HG02943 (cell line): ENCODE measurements at regions not wholly inside any gene's neighbourhood (a gene's known extent, or its start where the extent isn't known, plus 50 kb on each side); places are given as distances from the start of the nearest gene placed in this dataset.

Source experiments
- ATAC-seq: cut with Tn5 transposase; IDR thresholded peaks from one replicate; pipeline ENCODE4 v1.9.1; 2021; ENCODE audit warnings: mild to moderate bottlenecking, low read depth, moderate library complexity; ENCODE audit not compliant: unreplicated experiment

GRCh38 chr10:131478377-131478989 lies 167.0 kb upstream of the TCERG1L start:
- ATAC-seq, result no peak

DNA sequence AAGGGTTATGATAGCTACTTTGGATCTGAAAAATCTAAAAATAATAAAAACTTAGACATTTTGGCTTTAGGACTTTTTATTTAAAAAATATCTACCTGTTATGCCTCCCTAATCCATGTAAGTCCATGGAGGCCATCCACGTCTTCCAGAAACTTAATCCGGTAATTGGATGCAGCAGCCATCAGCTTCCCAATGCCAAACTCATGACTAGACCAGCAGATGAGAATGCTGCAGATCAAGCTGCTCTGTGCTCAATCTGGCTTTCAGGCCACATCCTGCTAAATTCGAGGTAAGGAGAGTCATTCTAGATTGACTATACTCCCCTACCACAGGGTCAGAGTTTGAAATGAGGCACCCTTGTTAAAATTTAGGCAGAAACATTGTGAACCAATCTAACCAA lies 168.5 kb upstream of the TCERG1L start:
- no peak for ATAC-seq

DNA sequence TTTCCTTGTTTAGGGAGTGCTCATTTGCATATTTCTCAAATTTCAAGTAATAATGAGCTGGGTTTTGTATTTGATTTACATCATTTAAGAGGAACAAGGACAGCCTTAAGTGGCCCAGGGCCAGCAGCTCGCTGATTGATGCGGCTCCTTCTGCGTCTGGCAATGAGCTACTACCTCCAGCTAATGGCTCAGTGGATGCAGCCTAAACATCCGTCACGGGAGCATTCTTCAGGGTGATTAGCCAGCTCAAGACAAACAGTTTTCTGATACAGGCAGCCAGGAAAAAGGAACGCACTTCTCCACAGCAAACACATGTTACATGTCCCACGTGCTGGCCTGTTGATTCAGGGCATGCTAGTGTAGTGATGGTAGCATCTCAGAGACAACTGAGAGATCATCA lies 169.3 kb upstream of the TCERG1L start:
- ATAC-seq, result no peak

GRCh38 chr10:131485732-131486131 lies 174.2 kb upstream of the TCERG1L start:
- no peak for ATAC-seq

DNA sequence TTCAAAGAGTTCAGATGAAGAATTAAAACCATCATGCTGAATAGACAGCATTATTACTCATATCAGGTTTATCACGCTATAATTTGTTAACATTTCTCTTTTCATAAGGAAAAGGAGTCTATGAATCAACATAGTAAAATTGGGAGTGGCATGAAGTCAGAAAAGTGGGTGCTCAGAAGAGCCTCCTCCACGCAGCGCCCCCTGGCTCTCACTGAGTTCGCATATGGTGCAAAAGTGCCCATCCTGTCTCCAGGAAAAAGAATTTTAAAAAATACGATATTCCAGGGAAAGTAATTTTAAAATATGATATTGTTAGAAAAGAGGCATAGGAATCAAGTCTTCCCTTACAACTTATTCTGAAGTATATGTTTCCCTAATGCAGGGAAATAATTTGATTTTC lies 176.3 kb upstream of the TCERG1L start:
- ATAC-seq, result no peak

GRCh38 chr10:131490991-131491594 lies 179.6 kb upstream of the TCERG1L start:
- no peak for ATAC-seq

DNA sequence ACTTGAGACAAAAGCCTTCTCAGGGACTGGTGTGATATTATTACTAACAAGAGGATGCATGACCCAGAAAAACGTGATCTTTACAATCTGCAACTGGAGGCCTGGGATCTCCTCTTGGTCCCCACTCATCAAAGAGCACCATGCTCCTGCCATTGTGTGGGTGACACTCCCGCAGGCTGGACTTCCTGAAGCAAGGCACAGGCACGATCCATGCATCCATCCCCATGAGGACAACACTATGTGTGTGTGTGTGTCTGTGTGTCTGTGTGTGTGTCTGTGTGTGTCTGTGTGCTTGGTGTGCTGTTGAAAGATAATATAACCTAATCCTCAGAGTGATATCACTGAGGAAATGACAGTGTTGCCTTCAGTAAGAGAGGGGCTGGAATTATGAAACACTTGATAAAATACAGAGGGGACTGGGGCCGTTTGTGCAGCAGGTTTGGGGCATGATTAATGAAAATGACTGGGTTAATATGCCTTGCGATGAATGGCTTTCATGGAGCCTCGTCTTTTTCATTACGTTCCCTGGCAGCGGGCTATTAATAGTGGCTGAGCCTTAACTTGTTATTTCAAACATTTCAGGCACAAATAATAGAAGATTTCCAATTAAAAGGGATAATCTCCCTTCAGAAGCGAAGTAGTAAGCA lies 180.8 kb upstream of the TCERG1L start:
- ATAC-seq, result no peak

DNA sequence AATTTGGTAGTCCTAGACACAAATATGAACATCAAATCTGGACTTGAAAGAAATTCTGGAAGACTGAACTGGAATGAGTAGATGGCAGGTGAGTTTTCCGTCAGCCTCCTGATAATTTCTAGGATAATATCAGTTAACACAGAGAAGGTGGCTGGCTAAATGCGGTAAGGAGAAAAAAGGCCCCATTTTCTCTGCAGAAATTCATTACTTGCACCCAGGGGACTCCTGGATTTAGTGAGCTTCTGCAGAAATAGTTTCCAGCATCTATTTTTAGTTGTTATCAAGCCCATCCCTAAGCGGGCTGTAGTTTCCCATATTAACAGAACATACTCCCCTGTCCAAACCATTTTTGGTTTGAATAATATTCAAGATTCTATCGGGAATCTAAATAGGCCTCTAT lies 181.9 kb upstream of the TCERG1L start:
- ATAC-seq, result no peak

GRCh38 chr10:131494451-131494850 lies 182.9 kb upstream of the TCERG1L start:
- no peak for ATAC-seq

DNA sequence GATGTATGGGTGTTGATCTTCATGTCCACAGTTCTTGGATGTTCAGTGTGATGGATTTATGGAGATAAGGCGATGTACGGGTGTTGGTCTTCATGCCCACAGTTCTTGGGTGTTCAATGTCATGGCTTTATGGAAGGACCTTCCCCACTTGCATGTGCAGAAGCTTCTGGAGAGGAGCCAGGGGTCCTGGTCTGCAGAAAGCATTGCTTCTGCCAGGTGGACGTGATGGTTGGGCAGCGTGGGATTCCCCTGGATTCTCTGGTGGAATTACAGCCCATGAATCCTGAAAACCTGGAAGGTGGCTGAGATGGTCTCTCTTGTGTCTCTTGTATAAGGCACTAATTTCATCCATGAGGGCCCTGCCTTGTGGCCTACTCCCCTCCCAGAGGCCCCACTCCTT lies 183.7 kb upstream of the TCERG1L start:
- ATAC-seq, result no peak

GRCh38 chr10:131495892-131496291 lies 184.4 kb upstream of the TCERG1L start:
- no peak for ATAC-seq

DNA sequence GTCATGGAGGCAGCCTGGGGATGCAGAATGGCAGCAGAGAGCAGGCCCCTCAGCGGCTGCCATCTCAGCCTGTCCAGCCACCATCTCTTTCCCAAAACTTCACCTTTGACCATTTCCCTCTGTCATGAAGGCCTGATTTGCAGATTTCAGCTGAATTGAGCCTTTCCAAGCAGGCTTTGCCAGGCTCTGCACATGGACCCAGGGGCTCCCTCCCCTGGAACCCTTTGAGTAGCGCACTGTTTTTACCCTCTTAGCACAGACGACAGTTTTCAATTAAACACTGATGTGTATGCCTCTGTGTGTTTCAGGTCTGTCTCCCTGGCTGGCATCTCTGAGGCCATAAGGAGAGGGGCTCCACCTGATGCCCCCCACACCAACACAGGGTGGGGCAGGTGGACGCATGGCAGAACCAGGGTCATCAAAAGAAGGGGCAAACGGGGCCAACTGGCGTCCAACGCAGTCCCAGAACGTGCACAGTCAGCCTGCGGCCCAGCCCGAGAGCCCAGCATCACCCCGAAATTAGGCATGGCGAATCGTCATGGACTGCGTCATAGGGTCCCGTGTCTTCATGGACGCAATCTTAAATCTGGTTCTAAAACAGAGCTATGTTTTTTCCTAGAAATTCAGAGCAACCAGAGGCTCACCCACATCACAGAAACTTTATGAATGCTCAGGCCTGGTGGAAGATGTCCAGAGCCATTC lies 185.0 kb upstream of the TCERG1L start:
- no peak for ATAC-seq

DNA sequence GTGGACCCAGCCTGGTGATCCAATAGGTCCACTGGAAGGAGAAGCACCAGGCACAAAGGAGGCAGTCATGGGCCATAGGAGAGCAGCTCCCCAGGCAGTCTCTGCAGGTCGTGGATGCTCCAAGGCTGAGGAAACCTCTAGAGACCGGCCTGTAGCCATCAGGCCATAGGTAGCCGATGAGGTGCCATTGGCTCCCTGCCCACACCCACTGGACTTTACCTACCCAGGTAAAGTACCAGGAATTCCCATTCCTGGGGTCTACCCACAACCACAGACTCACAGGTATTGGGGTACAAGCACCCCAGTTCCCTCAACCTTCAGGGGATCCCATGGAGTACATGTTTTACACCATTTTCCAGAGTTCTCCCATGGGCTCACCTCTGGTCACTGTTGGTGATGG lies 188.0 kb upstream of the TCERG1L start:
- no peak for ATAC-seq

DNA sequence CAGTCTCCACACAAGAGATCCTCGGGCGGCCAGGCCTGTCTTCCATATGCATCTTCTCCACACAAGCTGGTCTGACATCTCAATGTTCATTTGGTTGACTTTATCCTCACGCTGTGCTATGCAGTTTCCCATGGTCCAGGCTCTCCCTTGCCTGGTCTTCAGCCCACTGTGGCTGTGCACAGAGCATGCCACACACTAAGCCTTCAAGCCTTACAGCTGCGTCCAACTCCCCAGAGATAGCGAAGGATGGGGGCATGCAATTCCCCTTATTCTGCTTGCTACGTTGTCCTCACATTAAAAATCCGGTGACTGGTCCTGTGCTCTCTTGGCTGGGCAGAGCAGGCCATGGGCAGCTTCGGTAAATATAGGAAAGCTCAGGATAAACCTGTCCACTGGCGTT lies 188.7 kb upstream of the TCERG1L start:
- no peak for ATAC-seq

GRCh38 chr10:131500892-131501291 lies 189.4 kb upstream of the TCERG1L start:
- no peak for ATAC-seq

DNA sequence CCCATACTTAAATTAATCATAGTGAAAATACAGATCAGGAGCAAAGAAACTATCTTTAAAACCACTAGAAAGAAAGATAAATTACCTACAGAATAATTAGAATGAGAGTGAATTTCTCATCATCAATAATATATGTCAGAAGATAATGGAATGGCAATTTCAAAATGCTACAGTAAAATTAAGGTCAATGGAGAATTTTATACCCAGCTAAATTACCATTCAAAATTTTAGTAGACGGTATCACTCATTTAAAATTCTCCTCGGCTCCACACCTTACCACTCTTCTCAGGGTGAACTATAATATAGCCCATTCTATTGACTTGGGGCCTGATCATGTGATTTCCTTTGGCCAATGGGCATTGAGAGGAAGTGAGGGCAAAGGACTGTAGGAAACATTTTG lies 192.5 kb upstream of the TCERG1L start:
- no peak for ATAC-seq

DNA sequence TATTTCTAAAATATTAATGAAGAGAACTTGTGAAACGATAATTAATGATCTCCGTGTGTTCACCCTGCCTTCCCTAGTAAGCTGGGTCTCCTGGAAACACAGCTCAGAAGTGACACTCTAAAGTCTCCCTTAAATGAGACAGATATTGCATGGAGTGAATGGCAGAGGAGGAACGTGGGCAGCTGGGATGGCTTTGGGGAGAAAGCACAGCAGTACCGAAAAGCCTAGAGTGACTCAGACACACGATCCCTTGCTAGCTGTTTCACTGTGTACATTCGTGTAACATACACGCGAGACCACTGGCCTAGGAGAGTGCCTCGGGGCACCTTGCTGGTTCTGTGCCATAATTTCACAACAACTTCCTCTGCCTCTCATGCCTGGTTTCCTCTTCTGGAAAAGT lies 199.9 kb upstream of the TCERG1L start:
- ATAC-seq, result no peak

DNA sequence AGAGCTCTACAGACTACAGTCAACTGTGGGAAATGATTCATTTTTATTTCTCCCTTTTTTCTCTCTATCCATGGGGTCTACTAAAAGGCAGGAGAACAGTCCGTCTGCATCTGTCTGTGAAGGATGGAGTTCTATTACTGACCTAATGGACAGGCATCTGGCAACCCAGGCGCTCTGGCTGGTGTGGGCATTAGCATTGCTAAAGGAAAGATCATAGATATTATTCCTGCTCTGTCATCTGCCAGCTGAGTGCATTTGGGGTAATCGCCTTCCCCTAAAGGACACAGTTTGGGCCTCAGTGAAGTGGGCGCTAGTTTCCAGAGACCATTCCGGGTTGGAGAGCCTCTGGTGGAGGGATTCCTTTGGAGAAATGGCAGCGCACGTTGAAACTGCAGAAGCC lies 201.3 kb upstream of the TCERG1L start:
- no peak for ATAC-seq

GRCh38 chr10:131513445-131513844 lies 201.9 kb upstream of the TCERG1L start:
- ATAC-seq, result no peak

GRCh38 chr10:131513901-131514300 lies 202.4 kb upstream of the TCERG1L start:
- ATAC-seq, result no peak

GRCh38 chr10:131514454-131514853 lies 202.9 kb upstream of the TCERG1L start:
- ATAC-seq, result no peak

- ATAC-seq, result no peak
These were observed 204.8 kb upstream of the TCERG1L start for GRCh38 chr10:131516285-131516684.
